HepG2 (cell line): ENCODE measurements at regions not wholly inside any gene's neighbourhood (a gene's known extent, or its start where the extent isn't known, plus 50 kb on each side); places are given as distances from the start of the nearest gene placed in this dataset.

Experiments used
- DNMT3B ChIP-seq: conservative IDR thresholded peaks from 2 replicates; pipeline ENCODE4 v1.6.1; 2016; ENCODE audit warnings: missing biosample characterization, control low read depth
- HMG20B ChIP-seq: conservative IDR thresholded peaks from 2 replicates; pipeline ENCODE4 v1.6.1; 2016; ENCODE audit warnings: missing genetic modification reagents, missing compliant biosample characterization
- HNRNPL ChIP-seq: fragments of 200-400 bp; formaldehyde crosslinking; IDR thresholded peaks from 2 replicates; pipeline ENCODE4 v1.6.1; 2017; ENCODE audit warnings: mild to moderate bottlenecking, low read depth, low read length
- KLF12 ChIP-seq: sonication (generic); formaldehyde crosslinking; IDR thresholded peaks from 2 replicates; pipeline ENCODE4 v1.4.0; 2020; ENCODE audit warnings: missing genetic modification reagents, borderline replicate concordance
- RAD51 ChIP-seq: fragments of 450-650 bp; IDR thresholded peaks from 2 replicates; pipeline ENCODE4 v1.6.1; 2016; ENCODE audit warnings: borderline replicate concordance
- TOPORS ChIP-seq: sonication (generic); formaldehyde crosslinking; IDR thresholded peaks from 2 replicates; pipeline ENCODE4 v1.8.0; 2023; ENCODE audit warnings: mild to moderate bottlenecking, missing genetic modification reagents
- ZMYM2 ChIP-seq: sonication (generic); formaldehyde crosslinking; IDR thresholded peaks from 2 replicates; pipeline ENCODE4 v1.8.0; 2022; ENCODE audit warnings: mild to moderate bottlenecking, missing genetic modification reagents
- ZNF180 ChIP-seq: sonication (generic); formaldehyde crosslinking; IDR thresholded peaks from 2 replicates; pipeline ENCODE4 v1.4.0; 2020; ENCODE audit warnings: low read depth, missing genetic modification reagents, borderline replicate concordance
- ZNF329 ChIP-seq: sonication (generic); formaldehyde crosslinking; IDR thresholded peaks from 2 replicates; pipeline ENCODE4 v1.9.0; 2021; ENCODE audit warnings: low read depth, mild to moderate bottlenecking, missing genetic modification reagents
- ZNF503 ChIP-seq: sonication (generic); formaldehyde crosslinking; IDR thresholded peaks from 2 replicates; pipeline ENCODE4 v1.4.0; 2020; ENCODE audit warnings: missing genetic modification reagents
- ZNF550 ChIP-seq: sonication (generic); formaldehyde crosslinking; IDR thresholded peaks from 2 replicates; pipeline ENCODE4 v1.4.0; 2020; ENCODE audit warnings: mild to moderate bottlenecking, missing genetic modification reagents, borderline replicate concordance
- ZNF597 ChIP-seq: sonication (generic); formaldehyde crosslinking; IDR thresholded peaks from 2 replicates; pipeline ENCODE4 v1.5.0; 2020; ENCODE audit warnings: missing genetic modification reagents
- ZNF704 ChIP-seq: sonication (generic); formaldehyde crosslinking; IDR thresholded peaks from 2 replicates; pipeline ENCODE4 v1.8.1; 2023; ENCODE audit warnings: mild to moderate bottlenecking, inconsistent platforms, moderate library complexity, missing genetic modification reagents, borderline replicate concordance
- ZSCAN12 ChIP-seq: sonication (generic); formaldehyde crosslinking; IDR thresholded peaks from 2 replicates; pipeline ENCODE4 v1.9.0; 2021; ENCODE audit warnings: mild to moderate bottlenecking, missing genetic modification reagents
- TF ChIP-seq, protein P1 (sequence below): sonication (generic); formaldehyde crosslinking; IDR thresholded peaks from 2 replicates; pipeline ENCODE4 v1.4.0; 2020; ENCODE audit warnings: low read depth, missing genetic modification reagents
- TF ChIP-seq, protein P2 (sequence below): sonication (generic); formaldehyde crosslinking; IDR thresholded peaks from 2 replicates; pipeline ENCODE4 v1.9.0; 2021; ENCODE audit warnings: missing genetic modification reagents, borderline replicate concordance
- TF ChIP-seq, protein P3 (sequence below): sonication (generic); formaldehyde crosslinking; IDR thresholded peaks from 2 replicates; pipeline ENCODE4 v1.4.0; 2020; ENCODE audit warnings: missing genetic modification reagents

GRCh38 chr2:42959234-42960001 is 167.0 kb upstream of the HAAO start (continued):
- TF ChIP-seq, protein P1, sequence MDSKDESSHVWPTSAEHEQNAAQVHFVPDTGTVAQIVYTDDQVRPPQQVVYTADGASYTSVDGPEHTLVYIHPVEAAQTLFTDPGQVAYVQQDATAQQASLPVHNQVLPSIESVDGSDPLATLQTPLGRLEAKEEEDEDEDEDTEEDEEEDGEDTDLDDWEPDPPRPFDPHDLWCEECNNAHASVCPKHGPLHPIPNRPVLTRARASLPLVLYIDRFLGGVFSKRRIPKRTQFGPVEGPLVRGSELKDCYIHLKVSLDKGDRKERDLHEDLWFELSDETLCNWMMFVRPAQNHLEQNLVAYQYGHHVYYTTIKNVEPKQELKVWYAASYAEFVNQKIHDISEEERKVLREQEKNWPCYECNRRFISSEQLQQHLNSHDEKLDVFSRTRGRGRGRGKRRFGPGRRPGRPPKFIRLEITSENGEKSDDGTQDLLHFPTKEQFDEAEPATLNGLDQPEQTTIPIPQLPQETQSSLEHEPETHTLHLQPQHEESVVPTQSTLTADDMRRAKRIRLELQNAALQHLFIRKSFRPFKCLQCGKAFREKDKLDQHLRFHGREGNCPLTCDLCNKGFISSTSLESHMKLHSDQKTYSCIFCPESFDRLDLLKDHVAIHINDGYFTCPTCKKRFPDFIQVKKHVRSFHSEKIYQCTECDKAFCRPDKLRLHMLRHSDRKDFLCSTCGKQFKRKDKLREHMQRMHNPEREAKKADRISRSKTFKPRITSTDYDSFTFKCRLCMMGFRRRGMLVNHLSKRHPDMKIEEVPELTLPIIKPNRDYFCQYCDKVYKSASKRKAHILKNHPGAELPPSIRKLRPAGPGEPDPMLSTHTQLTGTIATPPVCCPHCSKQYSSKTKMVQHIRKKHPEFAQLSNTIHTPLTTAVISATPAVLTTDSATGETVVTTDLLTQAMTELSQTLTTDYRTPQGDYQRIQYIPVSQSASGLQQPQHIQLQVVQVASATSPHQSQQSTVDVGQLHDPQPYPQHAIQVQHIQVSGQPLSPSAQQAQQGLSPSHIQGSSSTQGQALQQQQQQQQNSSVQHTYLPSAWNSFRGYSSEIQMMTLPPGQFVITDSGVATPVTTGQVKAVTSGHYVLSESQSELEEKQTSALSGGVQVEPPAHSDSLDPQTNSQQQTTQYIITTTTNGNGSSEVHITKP (CRISPR knock-in tag), result 0 out of 2 replicates have a peak, but pooled peaks have one; percentile 35
- TF ChIP-seq, protein P2, sequence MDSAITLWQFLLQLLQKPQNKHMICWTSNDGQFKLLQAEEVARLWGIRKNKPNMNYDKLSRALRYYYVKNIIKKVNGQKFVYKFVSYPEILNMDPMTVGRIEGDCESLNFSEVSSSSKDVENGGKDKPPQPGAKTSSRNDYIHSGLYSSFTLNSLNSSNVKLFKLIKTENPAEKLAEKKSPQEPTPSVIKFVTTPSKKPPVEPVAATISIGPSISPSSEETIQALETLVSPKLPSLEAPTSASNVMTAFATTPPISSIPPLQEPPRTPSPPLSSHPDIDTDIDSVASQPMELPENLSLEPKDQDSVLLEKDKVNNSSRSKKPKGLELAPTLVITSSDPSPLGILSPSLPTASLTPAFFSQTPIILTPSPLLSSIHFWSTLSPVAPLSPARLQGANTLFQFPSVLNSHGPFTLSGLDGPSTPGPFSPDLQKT (CRISPR knock-in tag), result no peak
- TF ChIP-seq ZNF550 (CRISPR knock-in tag) (no peak), ZNF180 (CRISPR knock-in tag) (no peak), ZNF329 (CRISPR knock-in tag) (no peak), ZMYM2 (CRISPR knock-in tag) (no peak), ZNF597 (CRISPR knock-in tag) (no peak), ZSCAN12 (CRISPR knock-in tag) (no peak), ZNF503 (CRISPR knock-in tag) (0 out of 2 replicates have a peak, but pooled peaks have one; percentile 48), KLF12 (CRISPR knock-in tag) (no peak), ZNF704 (no peak), HMG20B (CRISPR knock-in tag) (0 out of 2 replicates have a peak, but pooled peaks have one; percentile 60), HNRNPL (0 out of 2 replicates have a peak, but pooled peaks have one; percentile 63), TOPORS (no peak), RAD51 (no peak), DNMT3B (CRISPR knock-in tag) (no peak)
- TF ChIP-seq, protein P3, sequence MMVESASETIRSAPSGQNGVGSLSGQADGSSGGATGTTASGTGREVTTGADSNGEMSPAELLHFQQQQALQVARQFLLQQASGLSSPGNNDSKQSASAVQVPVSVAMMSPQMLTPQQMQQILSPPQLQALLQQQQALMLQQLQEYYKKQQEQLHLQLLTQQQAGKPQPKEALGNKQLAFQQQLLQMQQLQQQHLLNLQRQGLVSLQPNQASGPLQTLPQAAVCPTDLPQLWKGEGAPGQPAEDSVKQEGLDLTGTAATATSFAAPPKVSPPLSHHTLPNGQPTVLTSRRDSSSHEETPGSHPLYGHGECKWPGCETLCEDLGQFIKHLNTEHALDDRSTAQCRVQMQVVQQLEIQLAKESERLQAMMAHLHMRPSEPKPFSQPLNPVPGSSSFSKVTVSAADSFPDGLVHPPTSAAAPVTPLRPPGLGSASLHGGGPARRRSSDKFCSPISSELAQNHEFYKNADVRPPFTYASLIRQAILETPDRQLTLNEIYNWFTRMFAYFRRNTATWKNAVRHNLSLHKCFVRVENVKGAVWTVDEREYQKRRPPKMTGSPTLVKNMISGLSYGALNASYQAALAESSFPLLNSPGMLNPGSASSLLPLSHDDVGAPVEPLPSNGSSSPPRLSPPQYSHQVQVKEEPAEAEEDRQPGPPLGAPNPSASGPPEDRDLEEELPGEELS (CRISPR knock-in tag), result peak; percentile 87
